ENCODE measurements at regions not wholly inside any gene's neighbourhood (a gene's known extent, or its start where the extent isn't known, plus 50 kb on each side); places are given as distances from the start of the nearest gene placed in this dataset.
"Not testable (repeated sequence)": the region's sequence is repeated elsewhere in the genome, so short reads cannot be mapped to it uniquely, and the experiment has no call there.

DNA sequence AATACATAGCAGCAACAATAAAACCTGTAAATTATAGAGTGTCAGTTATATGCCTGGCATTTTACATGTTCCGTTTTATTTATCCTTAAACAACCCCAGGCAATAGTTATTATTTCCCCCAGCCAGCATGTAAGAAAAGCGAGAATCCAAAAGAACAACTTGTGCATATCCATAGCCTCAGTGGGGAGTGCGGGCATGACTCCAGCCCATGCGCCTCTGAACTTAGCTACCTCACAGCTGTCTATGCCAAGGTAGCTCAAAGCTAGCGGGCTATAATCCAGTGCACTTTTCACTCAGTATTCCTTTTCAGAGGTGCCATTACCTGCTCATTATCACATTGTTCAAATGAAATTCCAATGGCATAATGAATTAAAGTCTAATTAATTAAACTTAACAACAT lies 257.3 kb upstream of the EDNRA start:
- no peaks in the 10 kb centered on the region for H3K27me3 Mint-ChIP-seq
- no peaks in the 10 kb centered on the region for H3K4me1 Mint-ChIP-seq
- ATAC-seq (ENCODE audit: low read depth) (no peak), DNase-seq (ENCODE audit: low spot score in 2 of 2) (no peak)
- no peaks in the 10 kb centered on the region for H3K36me3 Mint-ChIP-seq
- no peak overlapping the region for H3K4me3 Mint-ChIP-seq
- H3K9me3 Mint-ChIP-seq: no peaks in the 10 kb centered on the region
- no peak overlapping the region for H3K27ac Mint-ChIP-seq

DNA sequence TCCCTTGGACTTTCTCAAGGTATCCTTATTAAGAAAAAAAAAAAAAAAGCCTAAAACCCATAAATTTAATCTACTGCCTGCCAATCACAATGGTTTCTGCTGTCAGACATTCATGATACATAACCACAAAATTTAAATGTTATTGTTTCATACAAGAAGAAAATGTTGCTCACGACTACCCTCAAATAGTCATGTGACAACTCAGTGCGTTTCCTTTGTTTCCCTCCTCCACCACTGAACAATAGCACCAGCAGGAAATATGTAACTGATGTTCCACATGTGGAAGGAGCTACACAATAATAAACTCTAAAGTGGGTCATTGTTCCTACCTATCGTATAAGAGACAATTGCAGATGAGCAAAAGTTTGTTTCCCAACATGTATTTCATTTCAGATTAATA lies 244.1 kb upstream of the EDNRA start:
- Mint-ChIP-seq H3K27ac (no peak overlapping the region), H3K27me3 (no peaks in the 10 kb centered on the region), H3K36me3 (no peaks in the 10 kb centered on the region), H3K9me3 (no peaks in the 10 kb centered on the region), H3K4me1 (no peaks in the 10 kb centered on the region), H3K4me3 (no peak overlapping the region)
- DNase-seq (ENCODE audit: low spot score in 2 of 2) (no peak), ATAC-seq (ENCODE audit: low read depth) (no peak)

DNA sequence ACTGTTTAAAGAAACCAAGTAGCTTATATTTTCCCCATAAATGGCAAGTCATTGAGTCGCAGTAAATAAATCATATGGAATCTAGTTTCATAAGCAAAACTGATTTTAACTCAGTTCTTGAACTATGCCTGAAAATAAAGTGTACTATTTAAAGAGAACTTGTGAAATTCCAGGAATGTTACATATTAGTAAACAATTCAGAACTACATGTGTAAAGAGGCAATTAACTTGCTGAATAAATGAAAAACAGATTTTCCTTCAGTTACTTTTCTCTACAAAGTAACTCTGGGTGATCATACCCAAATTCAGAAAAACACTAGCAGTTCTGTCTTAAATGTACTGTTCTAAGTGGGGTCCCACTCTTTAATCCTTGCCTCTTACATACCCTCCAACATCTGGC lies 236.1 kb upstream of the EDNRA start:
- DNase-seq (ENCODE audit: low spot score in 2 of 2): no peak
- Mint-ChIP-seq H3K4me1 (no peaks in the 10 kb centered on the region), H3K27ac (no peak overlapping the region), H3K27me3 (no peaks in the 10 kb centered on the region), H3K9me3 (no peaks in the 10 kb centered on the region), H3K36me3 (no peaks in the 10 kb centered on the region), H3K4me3 (no peak overlapping the region)
- no peak for ATAC-seq (ENCODE audit: low read depth)

DNA sequence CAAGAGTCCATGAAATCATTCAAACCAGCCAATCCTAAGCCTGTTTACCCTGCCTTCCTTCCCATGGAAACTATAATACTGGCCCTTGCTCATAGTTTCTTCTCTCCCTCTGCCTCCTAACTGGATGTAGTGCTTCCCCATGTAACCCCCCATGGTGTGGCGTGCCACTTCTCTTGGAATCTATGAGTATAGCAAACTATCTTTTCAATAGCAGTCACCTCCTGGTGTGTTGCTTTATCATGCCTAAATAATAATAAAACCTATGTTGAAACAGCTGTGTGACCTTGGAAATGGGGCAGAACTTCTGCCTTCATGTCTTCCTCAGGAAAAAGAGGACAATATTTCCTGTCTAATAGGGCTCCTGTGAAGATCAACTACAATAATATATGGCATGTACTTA lies 234.8 kb upstream of the EDNRA start:
- no peaks in the 10 kb centered on the region for H3K36me3 Mint-ChIP-seq
- peaks cover under 1% of the 10 kb centered on the region for H3K9me3 Mint-ChIP-seq
- no peaks in the 10 kb centered on the region for H3K27me3 Mint-ChIP-seq
- DNase-seq (ENCODE audit: low spot score in 2 of 2) (no peak), ATAC-seq (ENCODE audit: low read depth) (no peak)
- H3K4me1 Mint-ChIP-seq: no peaks in the 10 kb centered on the region
- H3K27ac Mint-ChIP-seq: no peak overlapping the region
- H3K4me3 Mint-ChIP-seq: no peak overlapping the region

DNA sequence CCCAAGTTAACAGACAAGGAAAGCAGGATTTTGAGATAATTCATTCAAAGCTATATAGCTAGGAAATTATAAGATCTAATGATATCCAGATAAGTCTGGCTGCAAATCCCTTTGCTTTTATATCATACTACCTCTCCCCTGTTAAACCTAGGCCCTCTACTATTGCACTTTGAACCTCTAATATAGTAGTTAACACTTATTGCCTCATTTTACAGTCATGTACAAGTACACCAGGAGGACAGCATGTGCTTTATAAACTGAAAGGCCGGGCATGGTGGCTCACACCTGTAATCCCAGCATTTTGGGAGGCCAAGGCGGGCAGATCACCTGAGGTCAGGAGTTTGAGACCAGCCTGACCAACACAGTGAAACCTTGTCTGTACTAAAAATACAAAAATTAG lies 234.4 kb upstream of the EDNRA start:
- H3K36me3 Mint-ChIP-seq; ATAC-seq (ENCODE audit: low read depth); DNase-seq (ENCODE audit: low spot score in 2 of 2); H3K4me1 Mint-ChIP-seq; H3K4me3 Mint-ChIP-seq; H3K27ac Mint-ChIP-seq; H3K27me3 Mint-ChIP-seq; H3K9me3 Mint-ChIP-seq: not testable (repeated sequence)

DNA sequence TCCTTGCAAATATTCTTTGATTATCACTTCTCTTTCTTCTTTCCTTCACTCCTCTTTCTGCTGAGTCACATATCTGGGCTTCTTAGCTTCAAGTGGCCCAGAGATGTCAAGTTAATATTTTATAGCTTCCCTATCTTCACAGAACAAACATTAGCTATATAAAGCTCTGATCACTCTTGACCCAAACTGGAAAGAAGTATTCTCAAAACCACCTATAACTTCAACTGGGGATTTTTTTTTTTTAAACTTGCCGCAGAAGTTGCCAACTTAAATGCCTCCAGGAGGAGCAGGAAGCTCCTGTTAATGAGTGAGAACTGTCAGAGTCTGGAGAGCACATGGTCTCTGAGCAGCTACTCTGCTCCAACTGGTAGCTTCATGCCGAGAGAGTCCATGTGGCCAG lies 233.3 kb upstream of the EDNRA start:
- no peak for ATAC-seq (ENCODE audit: low read depth)
- no peak overlapping the region for H3K27ac Mint-ChIP-seq
- no peak overlapping the region for H3K4me3 Mint-ChIP-seq
- H3K27me3 Mint-ChIP-seq: no peaks in the 10 kb centered on the region
- no peaks in the 10 kb centered on the region for H3K36me3 Mint-ChIP-seq
- peaks cover 1% of the 10 kb centered on the region for H3K9me3 Mint-ChIP-seq
- H3K4me1 Mint-ChIP-seq: no peaks in the 10 kb centered on the region
- no peak for DNase-seq (ENCODE audit: low spot score in 2 of 2)

DNA sequence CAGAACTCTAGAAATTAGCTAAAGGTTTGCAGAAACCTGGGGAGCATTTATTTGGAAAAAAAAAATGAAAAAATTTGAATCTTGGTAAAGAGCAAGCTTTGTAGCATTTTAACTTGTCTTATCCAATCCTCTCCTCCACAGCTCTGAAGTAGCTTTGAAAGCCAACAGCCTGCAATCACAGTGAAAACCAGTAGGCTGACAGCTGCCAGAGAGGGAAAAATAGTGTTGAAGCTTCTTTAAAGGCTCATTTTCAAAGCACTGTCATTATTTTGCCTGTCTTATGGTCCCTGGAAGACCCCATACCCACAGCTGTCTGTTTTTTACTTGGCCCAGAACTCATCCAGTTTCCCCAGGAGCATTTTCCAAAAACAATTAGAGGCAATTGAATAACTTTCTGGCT lies 230.8 kb upstream of the EDNRA start:
- Mint-ChIP-seq H3K4me1 (no peaks in the 10 kb centered on the region), H3K27ac (no peak overlapping the region), H3K4me3 (no peak overlapping the region), H3K27me3 (no peaks in the 10 kb centered on the region), H3K36me3 (no peaks in the 10 kb centered on the region), H3K9me3 (peaks cover 5% of the 10 kb centered on the region)
- DNase-seq (ENCODE audit: low spot score in 2 of 2): no peak
- no peak for ATAC-seq (ENCODE audit: low read depth)

DNA sequence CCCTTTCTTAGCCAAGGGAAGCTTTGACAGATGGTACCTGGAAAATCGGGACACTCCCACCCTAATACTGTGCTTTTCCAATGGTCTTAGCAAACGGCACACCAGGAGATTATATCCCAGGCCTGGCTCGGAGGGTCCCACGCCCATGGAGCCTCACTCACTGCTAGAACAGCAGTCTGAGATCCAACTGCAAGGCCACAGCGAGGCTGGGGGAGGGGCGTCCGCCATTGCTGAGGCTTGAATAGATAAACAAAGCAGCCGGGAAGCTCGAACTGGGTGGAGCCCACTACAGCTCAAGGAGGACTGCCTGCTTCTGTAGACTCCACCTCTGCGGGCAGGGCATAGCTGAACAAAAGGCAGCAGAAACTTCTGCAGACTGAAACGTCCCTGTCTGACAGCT lies 225.6 kb upstream of the EDNRA start:
- H3K27ac Mint-ChIP-seq; H3K9me3 Mint-ChIP-seq; H3K4me3 Mint-ChIP-seq; H3K4me1 Mint-ChIP-seq; H3K36me3 Mint-ChIP-seq; H3K27me3 Mint-ChIP-seq; ATAC-seq (ENCODE audit: low read depth); DNase-seq (ENCODE audit: low spot score in 2 of 2): not testable (repeated sequence)

DNA sequence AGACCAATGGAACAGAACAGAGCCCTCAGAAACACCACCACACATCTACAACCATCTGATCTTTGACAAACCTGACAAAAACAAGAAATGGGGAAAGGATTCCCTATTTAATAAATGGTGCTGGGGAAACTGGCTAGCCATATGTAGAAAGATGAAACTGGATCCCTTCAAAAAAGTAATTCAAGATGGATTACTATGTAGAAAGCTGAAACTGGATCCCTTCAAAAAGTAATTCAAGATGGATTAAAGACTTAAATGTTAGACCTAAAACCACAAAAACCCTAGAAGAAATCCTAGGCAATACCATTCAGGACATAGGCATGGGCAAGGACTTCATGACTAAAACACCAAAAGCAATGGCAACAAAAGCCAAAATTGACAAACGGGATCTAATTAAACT lies 221.6 kb upstream of the EDNRA start:
- H3K4me1 Mint-ChIP-seq; H3K27me3 Mint-ChIP-seq; H3K36me3 Mint-ChIP-seq; ATAC-seq (ENCODE audit: low read depth); H3K27ac Mint-ChIP-seq; DNase-seq (ENCODE audit: low spot score in 2 of 2); H3K9me3 Mint-ChIP-seq; H3K4me3 Mint-ChIP-seq: not testable (repeated sequence)

DNA sequence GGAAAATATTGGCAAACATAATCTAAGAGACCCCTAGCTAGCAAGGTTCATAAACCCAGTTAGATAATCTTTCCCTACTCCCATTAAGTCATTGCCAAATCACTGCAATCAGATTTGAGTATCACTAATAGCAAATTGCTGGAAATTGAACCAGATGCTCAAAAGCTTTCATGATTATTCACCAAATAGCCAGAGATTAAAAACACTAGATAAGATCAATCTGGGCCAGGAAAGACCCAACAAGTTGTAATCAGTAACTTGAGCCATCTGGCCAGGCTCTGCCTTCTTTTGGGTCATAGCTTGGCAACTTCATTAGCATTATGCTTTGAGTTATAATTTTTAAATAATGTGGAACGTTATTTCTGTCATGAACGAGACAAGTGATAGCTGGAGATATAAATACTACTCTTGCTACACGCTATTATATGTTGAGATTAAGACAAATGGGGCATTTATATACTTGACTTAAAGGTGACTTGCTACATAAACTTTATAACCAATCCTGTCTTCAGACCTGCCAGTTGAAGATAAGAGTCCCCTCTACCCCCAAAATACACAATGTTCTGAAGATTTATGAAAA lies 196.6 kb upstream of the EDNRA start:
- DNase-seq (ENCODE audit: low spot score in 2 of 2): no peak
- Mint-ChIP-seq H3K9me3 (peaks cover 5% of the 10 kb centered on the region), H3K4me3 (no peak overlapping the region), H3K27me3 (no peaks in the 10 kb centered on the region), H3K27ac (no peak overlapping the region), H3K4me1 (no peaks in the 10 kb centered on the region), H3K36me3 (no peaks in the 10 kb centered on the region)
- no peak for ATAC-seq (ENCODE audit: low read depth)

DNA sequence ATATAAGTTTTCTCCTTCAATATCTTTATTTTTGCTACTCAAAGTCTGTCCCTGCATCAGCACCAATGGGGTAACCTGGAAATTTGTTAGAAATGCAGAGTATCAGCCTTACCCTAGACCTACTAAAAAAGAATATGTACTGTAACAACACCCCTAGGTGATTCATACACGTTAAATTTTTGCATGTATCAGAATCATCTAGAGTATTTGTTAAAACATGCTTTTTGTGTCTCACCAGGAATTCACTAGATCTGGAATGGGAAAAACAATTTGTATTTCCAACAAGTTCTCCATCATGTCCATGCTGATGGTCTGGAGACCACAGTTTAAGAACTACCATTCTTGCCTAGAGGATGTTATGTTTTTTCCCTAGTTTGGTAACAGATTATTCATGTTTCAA lies 196.0 kb upstream of the EDNRA start:
- DNase-seq (ENCODE audit: low spot score in 2 of 2): no peak
- no peaks in the 10 kb centered on the region for H3K27me3 Mint-ChIP-seq

DNA sequence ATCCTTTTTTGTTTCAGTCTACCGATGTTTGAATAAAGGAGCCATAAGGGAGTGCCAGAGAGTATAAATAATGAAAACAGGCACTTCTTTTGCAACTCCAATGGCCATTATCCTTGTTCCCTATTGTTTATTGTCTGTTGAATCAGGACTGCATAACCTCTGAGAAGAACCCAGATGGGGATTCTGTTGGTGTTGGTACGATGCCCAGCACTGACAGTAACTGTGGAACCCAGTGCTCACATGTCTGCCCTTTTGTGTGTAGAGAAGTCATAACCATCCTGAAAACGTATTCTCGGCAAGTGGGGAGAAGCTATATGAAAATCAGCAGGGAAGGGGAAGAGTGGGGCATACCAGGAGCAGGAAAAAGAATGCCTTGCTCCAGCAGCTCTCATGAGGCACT lies 195.1 kb upstream of the EDNRA start:
- H3K27ac Mint-ChIP-seq: no peak overlapping the region
- DNase-seq (ENCODE audit: low spot score in 2 of 2): no peak
- ATAC-seq (ENCODE audit: low read depth): no peak

More for the DNA sequence above, 196.0 kb upstream of the EDNRA start:
- Mint-ChIP-seq H3K36me3 (no peaks in the 10 kb centered on the region), H3K27ac (no peak overlapping the region), H3K4me3 (no peak overlapping the region), H3K9me3 (peaks cover 5% of the 10 kb centered on the region), H3K4me1 (no peaks in the 10 kb centered on the region)
- no peak for ATAC-seq (ENCODE audit: low read depth)

DNA sequence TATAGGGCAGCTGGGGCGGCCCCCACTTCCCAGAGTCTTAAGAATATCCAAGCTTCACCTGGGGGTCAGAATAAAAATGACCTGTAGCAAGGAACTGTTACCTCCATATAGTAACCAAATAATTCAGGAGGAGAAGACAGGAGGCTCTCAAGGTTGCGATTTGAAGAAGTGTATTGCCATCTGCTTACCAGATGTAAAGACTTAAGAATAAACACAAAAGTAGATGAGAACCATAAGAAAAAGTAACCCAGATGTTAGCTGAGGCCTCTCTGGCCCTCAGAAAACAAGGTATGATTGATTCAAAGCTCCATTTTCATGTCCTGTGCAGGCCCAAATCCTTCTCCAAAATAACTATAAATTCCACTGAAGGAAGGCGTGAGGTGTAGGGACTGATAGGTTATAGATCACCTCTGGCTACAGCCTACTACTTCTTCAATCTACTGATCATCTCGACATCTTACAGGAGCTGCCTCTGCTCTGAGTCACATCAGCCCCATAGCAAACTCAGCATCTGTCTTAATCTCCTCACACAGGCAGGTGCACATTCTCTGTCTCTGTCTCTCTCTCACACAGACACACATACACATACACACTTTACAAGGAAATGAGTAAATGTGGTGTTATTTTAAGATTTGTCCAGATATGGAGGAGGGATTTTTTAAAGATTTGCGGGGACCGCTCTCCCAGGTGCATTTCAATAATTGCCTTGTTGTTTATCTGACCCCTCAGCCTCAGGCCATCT lies 193.9 kb upstream of the EDNRA start:
- Mint-ChIP-seq H3K27me3 (no peaks in the 10 kb centered on the region), H3K36me3 (no peaks in the 10 kb centered on the region), H3K9me3 (no peaks in the 10 kb centered on the region), H3K27ac (no peak overlapping the region), H3K4me1 (no peaks in the 10 kb centered on the region), H3K4me3 (no peak overlapping the region)
- DNase-seq (ENCODE audit: low spot score in 2 of 2) (no peak), ATAC-seq (ENCODE audit: low read depth) (no peak)

More for the DNA sequence above, 195.1 kb upstream of the EDNRA start:
- Mint-ChIP-seq H3K4me1 (no peaks in the 10 kb centered on the region), H3K9me3 (peaks cover 4% of the 10 kb centered on the region), H3K36me3 (no peaks in the 10 kb centered on the region), H3K4me3 (no peak overlapping the region), H3K27me3 (no peaks in the 10 kb centered on the region)

DNA sequence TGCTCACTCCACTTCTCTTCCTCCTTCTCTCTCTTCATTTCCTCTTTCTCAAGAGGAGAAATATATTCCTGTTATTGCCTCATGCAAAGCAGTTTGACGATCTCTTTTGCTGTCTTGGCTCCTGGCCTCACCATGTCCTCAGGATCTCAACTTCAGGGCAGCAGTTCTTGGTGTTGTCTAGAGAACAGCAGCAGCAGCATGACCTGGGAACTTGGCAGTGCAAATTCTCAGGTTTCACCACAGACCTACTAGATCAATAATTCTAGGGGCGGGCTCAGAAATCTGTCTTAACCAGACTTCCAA lies 193.4 kb upstream of the EDNRA start:
- Mint-ChIP-seq H3K27ac (no peak overlapping the region), H3K4me1 (no peaks in the 10 kb centered on the region), H3K4me3 (no peak overlapping the region), H3K27me3 (no peaks in the 10 kb centered on the region), H3K9me3 (no peaks in the 10 kb centered on the region), H3K36me3 (no peaks in the 10 kb centered on the region)
- ATAC-seq (ENCODE audit: low read depth) (no peak), DNase-seq (ENCODE audit: low spot score in 2 of 2) (no peak)

DNA sequence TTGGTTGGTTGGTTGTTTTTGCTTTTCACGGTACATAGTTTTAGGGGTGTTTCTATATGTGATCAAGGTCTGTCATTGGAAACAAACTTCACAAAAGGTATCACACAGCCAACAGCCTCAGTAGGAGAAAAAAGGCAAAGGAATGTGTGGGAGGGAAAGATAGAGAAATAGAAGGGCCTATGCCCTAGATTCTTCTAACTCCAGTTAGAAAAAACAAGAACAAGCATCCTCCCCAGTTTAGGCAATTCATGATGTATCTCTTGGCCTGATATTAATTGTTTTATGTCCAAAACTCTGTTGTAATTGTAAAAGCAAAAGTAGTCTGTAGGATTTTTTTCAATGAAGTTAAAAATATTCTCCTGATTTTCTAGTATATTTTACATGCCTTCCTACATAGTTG lies 192.4 kb upstream of the EDNRA start:
- no peak for ATAC-seq (ENCODE audit: low read depth)
- no peak for DNase-seq (ENCODE audit: low spot score in 2 of 2)
- Mint-ChIP-seq H3K4me1 (no peaks in the 10 kb centered on the region), H3K4me3 (no peak overlapping the region), H3K9me3 (no peaks in the 10 kb centered on the region), H3K27me3 (no peaks in the 10 kb centered on the region), H3K36me3 (no peaks in the 10 kb centered on the region), H3K27ac (no peak overlapping the region)

Data from memory B cell (primary cell).